Naive thymus-derived CD4-positive, alpha-beta T cell (primary cell): ENCODE measurements at regions not wholly inside any gene's neighbourhood (a gene's known extent, or its start where the extent isn't known, plus 50 kb on each side); places are given as distances from the start of the nearest gene placed in this dataset.

Experiments used
- ATAC-seq: fragments of 150-1000 bp; cut with Tn5 transposase; 2 replicates; pipeline ENCODE4 v1.10.0; 2021; ENCODE audit warnings: mild to moderate bottlenecking, moderate library complexity
- CTCF ChIA-PET: fragments of 350-600 bp; sonication (Branson Sonifier 250); formaldehyde crosslinking; loops from one replicate; lab custom pipeline; 2021; ENCODE audit warnings: antibody characterized with exemption; lab: Charles Lee
- POLR2A ChIA-PET: fragments of 350-600 bp; sonication (Branson Sonifier 250); formaldehyde crosslinking; loops from one replicate; lab custom pipeline; 2021; ENCODE audit warnings: antibody characterized with exemption, inconsistent platforms; lab: Charles Lee
- DNase-seq, 9 donors: peaks; one replicate each; pipeline versions ENCODE4 v3.0.0 to v3.0.0-alpha.2; 2020 to 2022; ENCODE audit warnings: mixed read lengths in 1 of 9
- H3K27ac ChIP-seq: one replicate; pipeline ENCODE4 v1.7.0; 2013; ENCODE audit warnings: mild to moderate bottlenecking, low read depth, low read length, moderate library complexity
- H3K27me3 ChIP-seq, 2 donors: one replicate each; pipeline ENCODE4 v1.7.0; 2013; ENCODE audit warnings: low read length in 2 of 2, mild to moderate bottlenecking in 2 of 2, moderate library complexity in 2 of 2; ENCODE audit not compliant: control insufficient read depth in 2 of 2, insufficient read depth in 2 of 2
- H3K36me3 ChIP-seq, 3 experiments: 1 replicate in 2 of 3; 2 replicates in 1 of 3; pipeline ENCODE4 v1.7.0; 2013; ENCODE audit warnings: low read length in 3 of 3, mild to moderate bottlenecking in 3 of 3, moderate library complexity in 1 of 3; ENCODE audit not compliant: insufficient read depth in 3 of 3, control insufficient read depth in 2 of 3
- H3K4me1 ChIP-seq, 2 donors: one replicate each; pipeline ENCODE4 v1.7.0; 2013; ENCODE audit warnings: low read length in 2 of 2, mild to moderate bottlenecking in 2 of 2, moderate library complexity in 1 of 2; ENCODE audit not compliant: control insufficient read depth in 2 of 2, insufficient read depth in 2 of 2
- H3K4me3 ChIP-seq: 2 replicates; pipeline ENCODE4 v1.7.0; 2013; ENCODE audit warnings: mild to moderate bottlenecking, low read length
- H3K9me3 ChIP-seq, 3 experiments: 1 replicate in 2 of 3; 2 replicates in 1 of 3; pipeline ENCODE4 v1.7.0; 2013; ENCODE audit warnings: low read length in 3 of 3; ENCODE audit not compliant: control insufficient read depth in 2 of 3
- H3K27ac Mint-ChIP-seq, 9 donors: one replicate each; pipeline ENCODE4 v1.8.0; 2020 to 2022; ENCODE audit warnings: mixed read lengths in 9 of 9, mild to moderate bottlenecking in 8 of 9, moderate library complexity in 5 of 9, inconsistent platforms in 2 of 9
- H3K27me3 Mint-ChIP-seq, 5 donors: one replicate each; pipeline ENCODE4 v1.8.0; 2021 to 2022; ENCODE audit warnings: mixed read lengths in 5 of 5, mild to moderate bottlenecking in 1 of 5
- H3K36me3 Mint-ChIP-seq, 5 donors: one replicate each; pipeline ENCODE4 v1.8.0; 2020 to 2022; ENCODE audit warnings: mixed read lengths in 5 of 5, mild to moderate bottlenecking in 3 of 5, inconsistent platforms in 1 of 5
- H3K4me1 Mint-ChIP-seq, 7 donors: one replicate each; pipeline ENCODE4 v1.8.0; 2020 to 2022; ENCODE audit warnings: mixed read lengths in 7 of 7, mild to moderate bottlenecking in 3 of 7, inconsistent platforms in 1 of 7
- H3K4me3 Mint-ChIP-seq, 10 donors: one replicate each; pipeline ENCODE4 v1.8.0; 2020 to 2022; ENCODE audit warnings: mild to moderate bottlenecking in 10 of 10, mixed read lengths in 10 of 10, moderate library complexity in 6 of 10, inconsistent platforms in 2 of 10
- H3K9me3 Mint-ChIP-seq, 11 donors: one replicate each; pipeline ENCODE4 v1.8.0; 2020 to 2022; ENCODE audit warnings: mixed read lengths in 11 of 11, mild to moderate bottlenecking in 4 of 11, inconsistent platforms in 1 of 11, moderate library complexity in 1 of 11
- intact Hi-C, 2 donors: fragments of 100-400 bp; cut with micrococcal nuclease; formaldehyde crosslinking; loops; one replicate each; pipeline ENCODE4 v1.15.1; 2023

DNA sequence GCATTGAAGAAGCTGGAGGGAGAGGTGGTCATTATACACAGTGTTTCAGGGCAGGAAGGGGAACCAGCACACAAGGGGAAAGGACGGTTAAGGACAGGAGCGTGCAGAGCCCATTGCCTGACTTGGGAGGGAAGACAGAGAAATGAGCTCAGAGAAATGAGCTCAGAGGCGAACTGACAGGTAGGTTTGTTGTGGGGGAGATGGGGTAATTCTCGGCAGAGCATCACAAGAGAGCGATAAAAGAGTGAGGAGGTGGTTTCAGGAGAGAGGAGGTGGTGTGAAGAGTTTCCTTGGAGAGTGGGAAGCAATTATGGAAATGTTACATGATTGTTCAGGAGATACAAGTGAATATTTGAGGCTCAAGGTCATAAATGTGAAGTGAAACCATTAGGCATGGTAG lies 61.0 kb downstream of the MRGPRX1 start:
- peaks cover 15 to 34% (median 27%) of the 10 kb centered on the region in 5 donors for H3K27me3 Mint-ChIP-seq
- CTCF ChIA-PET: no interaction called here
- peaks cover 0 to 4% (median 0%) of the 10 kb centered on the region in 7 donors for H3K4me1 Mint-ChIP-seq
- Histone ChIP-seq H3K4me3 (no peak overlapping the region), H3K27me3 (no peaks in the 10 kb centered on the region), H3K9me3 (no peaks in the 10 kb centered on the region), H3K27ac (no peak overlapping the region), H3K36me3 (no peaks in the 10 kb centered on the region), H3K4me1 (no peaks in the 10 kb centered on the region)
- POLR2A ChIA-PET: no interaction called here
- no peak for DNase-seq
- no peak for ATAC-seq
- intact Hi-C loops: no loop called here
- peaks cover 0 to 2% (median 0%) of the 10 kb centered on the region in 11 donors for H3K9me3 Mint-ChIP-seq
- no peaks in the 10 kb centered on the region for H3K36me3 Mint-ChIP-seq
- H3K27ac Mint-ChIP-seq: no peak overlapping the region
- H3K4me3 Mint-ChIP-seq: no peak overlapping the region

DNA sequence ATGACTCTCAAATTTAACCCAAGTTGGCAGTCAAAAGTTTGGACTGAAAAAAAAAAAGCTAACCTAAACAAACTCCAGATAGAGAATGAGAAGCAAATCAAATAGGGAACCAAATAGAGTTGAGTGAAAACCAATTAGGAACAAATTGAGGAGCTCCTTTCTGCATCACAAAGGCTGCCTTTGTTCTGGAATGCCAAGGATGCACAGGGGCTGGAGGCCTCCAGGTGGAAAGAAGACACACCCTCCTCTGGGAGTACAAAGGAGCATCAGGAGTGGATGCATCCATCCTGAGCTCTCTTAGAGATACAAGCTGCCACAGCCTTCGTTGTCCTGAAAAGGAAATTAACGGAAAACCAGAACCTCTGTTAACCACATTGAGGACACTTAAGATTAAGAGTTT lies 73.3 kb downstream of the MRGPRX1 start:
- POLR2A ChIA-PET: no interaction called here
- Mint-ChIP-seq H3K9me3 (peaks cover 0 to 2% (median 0%) of the 10 kb centered on the region in 11 donors), H3K4me1 (no peaks in the 10 kb centered on the region), H3K4me3 (no peak overlapping the region), H3K27me3 (peaks cover 9 to 42% (median 17%) of the 10 kb centered on the region in 5 donors), H3K36me3 (no peaks in the 10 kb centered on the region), H3K27ac (no peak overlapping the region)
- no peak overlapping the region for H3K27ac ChIP-seq
- CTCF ChIA-PET: no interaction called here
- no peaks in the 10 kb centered on the region for H3K27me3 ChIP-seq
- DNase-seq (no peak), ATAC-seq (no peak)
- H3K4me3 ChIP-seq: no peak overlapping the region
- no peaks in the 10 kb centered on the region for H3K9me3 ChIP-seq
- no peaks in the 10 kb centered on the region for H3K36me3 ChIP-seq
- intact Hi-C loops: no loop called here
- no peaks in the 10 kb centered on the region for H3K4me1 ChIP-seq

DNA sequence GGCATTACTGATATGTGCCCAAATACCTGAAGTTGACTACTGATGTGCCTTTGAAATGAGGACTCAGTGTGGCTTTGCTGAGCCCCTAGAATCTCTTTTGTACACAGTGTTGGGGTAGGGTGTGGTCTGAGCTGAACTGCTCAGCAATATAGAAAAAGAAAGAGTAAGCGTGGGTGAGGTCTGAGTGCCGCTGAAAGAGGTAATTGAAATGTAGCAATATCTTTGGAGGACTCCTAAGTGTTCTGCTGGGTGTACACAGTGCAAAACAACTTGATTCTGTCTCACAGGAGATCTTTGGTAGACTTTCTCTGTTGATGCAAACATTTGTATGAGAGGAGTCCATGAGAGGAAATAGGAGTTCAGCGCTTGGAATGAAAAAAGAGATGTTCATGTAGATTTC lies 73.7 kb upstream of the PTPN5 start:
- peaks cover 0 to 2% (median 0%) of the 10 kb centered on the region in 11 donors for H3K9me3 Mint-ChIP-seq
- CTCF ChIA-PET: no interaction called here
- DNase-seq: no peak
- H3K36me3 ChIP-seq: no peaks in the 10 kb centered on the region
- H3K9me3 ChIP-seq: no peaks in the 10 kb centered on the region
- H3K36me3 Mint-ChIP-seq: no peaks in the 10 kb centered on the region
- no peaks in the 10 kb centered on the region for H3K4me1 Mint-ChIP-seq
- H3K27ac Mint-ChIP-seq: no peak overlapping the region
- H3K27me3 ChIP-seq: no peaks in the 10 kb centered on the region
- H3K4me3 Mint-ChIP-seq: no peak overlapping the region
- H3K4me3 ChIP-seq: no peak overlapping the region
- ATAC-seq: no peak
- no peaks in the 10 kb centered on the region for H3K4me1 ChIP-seq
- peaks cover 9 to 42% (median 17%) of the 10 kb centered on the region in 5 donors for H3K27me3 Mint-ChIP-seq
- POLR2A ChIA-PET: no interaction called here
- intact Hi-C loops: no loop called here
- no peak overlapping the region for H3K27ac ChIP-seq

DNA sequence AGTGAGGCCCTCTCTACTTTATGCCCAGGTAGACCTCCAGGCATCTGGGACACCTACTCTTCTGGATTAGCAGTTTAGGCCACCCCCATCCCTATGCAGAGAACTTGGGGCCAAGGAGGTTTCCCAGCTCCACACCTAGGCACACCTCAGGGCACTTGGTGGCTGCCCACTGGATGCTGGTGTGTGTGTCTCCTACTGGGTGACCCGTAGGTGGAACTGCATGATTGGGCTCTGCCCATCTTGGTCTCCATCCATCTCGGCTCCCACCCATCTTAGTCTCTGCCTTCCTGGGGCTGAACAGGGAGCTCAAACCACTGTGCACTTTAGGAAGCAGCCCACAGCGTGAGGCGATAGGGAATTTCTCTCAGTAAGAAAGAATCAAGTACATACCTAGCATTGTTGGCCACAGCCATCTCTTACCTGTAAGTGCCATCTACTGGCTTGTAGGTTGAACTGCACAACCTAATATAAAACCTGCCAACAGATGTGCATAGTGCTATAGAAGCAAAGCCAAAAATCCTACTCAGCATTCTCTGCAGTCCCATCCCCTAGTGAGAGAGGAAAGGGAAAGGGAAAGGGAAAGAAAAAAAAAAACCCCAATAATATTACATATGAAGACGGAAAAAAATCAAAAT lies 61.6 kb upstream of the PTPN5 start:
- no peaks in the 10 kb centered on the region for H3K36me3 ChIP-seq
- no peaks in the 10 kb centered on the region for H3K9me3 ChIP-seq
- intact Hi-C loops: loop anchor here in 1 of 2 donors (2.0 kb wide), 1 partner anchor 738 kb away; no protein-coding TSS in a partner anchor
- no peak overlapping the region for H3K27ac ChIP-seq
- H3K4me1 ChIP-seq: no peaks in the 10 kb centered on the region
- H3K27me3 Mint-ChIP-seq: peaks cover 23 to 45% (median 31%) of the 10 kb centered on the region in 5 donors
- H3K4me3 Mint-ChIP-seq: no peak overlapping the region
- DNase-seq (no peak), ATAC-seq (no peak)
- peaks cover 0 to 26% (median 13%) of the 10 kb centered on the region in 11 donors for H3K9me3 Mint-ChIP-seq
- CTCF ChIA-PET: no interaction called here
- POLR2A ChIA-PET: no interaction called here
- peaks cover 0 to 6% (median 4%) of the 10 kb centered on the region in 5 donors for H3K36me3 Mint-ChIP-seq
- no peaks in the 10 kb centered on the region for H3K4me1 Mint-ChIP-seq
- no peak overlapping the region for H3K4me3 ChIP-seq
- no peak overlapping the region for H3K27ac Mint-ChIP-seq
- no peaks in the 10 kb centered on the region for H3K27me3 ChIP-seq

DNA sequence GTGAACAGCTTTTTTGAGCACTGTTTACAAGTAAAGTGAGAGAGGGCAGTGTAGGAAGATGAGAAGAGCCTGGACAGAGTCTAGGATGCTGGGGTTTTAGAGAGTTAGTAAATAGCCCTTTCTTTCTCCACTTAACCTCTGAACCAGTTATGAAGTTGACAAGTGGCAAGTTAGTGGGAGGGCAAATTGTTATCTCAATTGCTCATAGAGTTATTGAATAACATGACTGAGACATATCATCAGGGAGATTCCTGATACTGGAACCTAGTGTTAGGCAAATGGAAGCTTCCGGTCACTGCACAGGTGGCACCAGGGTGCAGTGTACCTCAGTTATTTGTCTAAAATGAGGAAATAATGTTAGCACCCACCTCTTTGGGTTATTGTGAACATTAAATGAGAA lies 57.8 kb upstream of the PTPN5 start:
- ATAC-seq (no peak), DNase-seq (no peak)
- Histone ChIP-seq H3K27me3 (no peaks in the 10 kb centered on the region), H3K27ac (no peak overlapping the region), H3K9me3 (no peaks in the 10 kb centered on the region), H3K36me3 (no peaks in the 10 kb centered on the region), H3K4me3 (no peak overlapping the region), H3K4me1 (no peaks in the 10 kb centered on the region)
- Mint-ChIP-seq H3K4me1 (no peaks in the 10 kb centered on the region), H3K27ac (no peak overlapping the region), H3K36me3 (peaks cover 0 to 6% (median 4%) of the 10 kb centered on the region in 5 donors), H3K27me3 (peaks cover 21 to 31% (median 26%) of the 10 kb centered on the region in 5 donors), H3K9me3 (peaks cover 0 to 12% (median 5%) of the 10 kb centered on the region in 11 donors), H3K4me3 (no peak overlapping the region)
- intact Hi-C loops: no loop called here
- POLR2A ChIA-PET: no interaction called here
- CTCF ChIA-PET: no interaction called here

DNA sequence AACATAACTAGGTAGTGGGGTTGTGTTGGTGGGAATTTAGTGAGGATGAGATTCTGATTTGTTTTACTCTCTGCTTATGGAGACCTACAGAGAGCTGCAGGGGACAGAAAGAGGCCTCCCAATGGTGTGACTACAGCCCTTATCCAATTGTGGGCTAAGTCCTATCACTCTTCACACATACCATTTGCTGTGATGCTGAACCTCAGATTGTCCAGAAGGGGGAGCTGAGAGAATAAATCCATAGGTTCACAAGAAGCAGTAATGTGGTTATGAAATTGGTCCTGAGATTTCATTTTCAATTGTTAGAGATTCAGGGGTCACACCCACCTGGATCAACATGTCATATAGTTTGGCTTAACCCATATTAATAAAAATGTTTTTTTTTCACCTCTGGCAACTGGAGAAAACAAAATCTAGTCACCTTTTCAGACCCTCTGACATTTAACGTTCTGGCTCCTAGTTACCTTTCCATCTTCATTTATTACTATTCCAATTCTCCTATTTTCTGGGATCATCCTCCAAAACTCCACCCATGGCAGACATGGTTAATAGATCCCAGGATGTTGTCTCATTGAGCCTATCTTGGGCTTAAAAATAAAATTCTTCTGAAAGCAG lies 53.3 kb upstream of the PTPN5 start:
- DNase-seq (no peak), ATAC-seq (no peak)
- Mint-ChIP-seq H3K27me3 (peaks cover 22 to 39% (median 27%) of the 10 kb centered on the region in 5 donors), H3K9me3 (peaks cover 0 to 14% (median 9%) of the 10 kb centered on the region in 11 donors), H3K4me3 (no peak overlapping the region), H3K36me3 (peaks cover 0 to 6% (median 0%) of the 10 kb centered on the region in 5 donors), H3K4me1 (no peaks in the 10 kb centered on the region), H3K27ac (no peak overlapping the region)
- CTCF ChIA-PET: interaction anchor here (0.7 kb wide), 1 partner anchor 24 kb away, joined by 3 read pairs; no protein-coding TSS in a partner anchor
- intact Hi-C loops: no loop called here
- no peak overlapping the region for H3K27ac ChIP-seq
- H3K4me1 ChIP-seq: no peaks in the 10 kb centered on the region
- no peaks in the 10 kb centered on the region for H3K36me3 ChIP-seq
- H3K27me3 ChIP-seq: no peaks in the 10 kb centered on the region
- no peak overlapping the region for H3K4me3 ChIP-seq
- H3K9me3 ChIP-seq: no peaks in the 10 kb centered on the region
- POLR2A ChIA-PET: no interaction called here
